MM.1S (cell line): ENCODE measurements at regions not wholly inside any gene's neighbourhood (a gene's known extent, or its start where the extent isn't known, plus 50 kb on each side); places are given as distances from the start of the nearest gene placed in this dataset.
"Not testable (repeated sequence)": the region's sequence is repeated elsewhere in the genome, so short reads cannot be mapped to it uniquely, and the experiment has no call there.

Experiments used
- DNase-seq: peaks from one replicate; pipeline ENCODE4 v3.0.0-alpha.2; 2015
- H2AFZ ChIP-seq: fragments of 300-600 bp; sonication (generic); 2 replicates; pipeline ENCODE4 v1.6.0; 2016; ENCODE audit warnings: antibody characterized with exemption, low read length
- H3F3A ChIP-seq: fragments of 300-600 bp; sonication (generic); 2 replicates; pipeline ENCODE4 v1.6.1; 2016; ENCODE audit warnings: mild to moderate bottlenecking, antibody characterized with exemption, low read length, moderate library complexity, mixed read lengths; ENCODE audit not compliant: insufficient read depth
- H3K27ac ChIP-seq: fragments of 300-600 bp; sonication (generic); 2 replicates; pipeline ENCODE4 v1.5.1; 2016; ENCODE audit warnings: mild to moderate bottlenecking, low read length
- H3K27me3 ChIP-seq: fragments of 300-600 bp; sonication (generic); replicated peaks from 2 replicates; pipeline ENCODE4 v1.6.0; 2016; ENCODE audit warnings: low read length; ENCODE audit not compliant: insufficient read depth
- H3K36me3 ChIP-seq: fragments of 300-600 bp; sonication (generic); replicated peaks from 2 replicates; pipeline ENCODE4 v1.6.1; 2016; ENCODE audit warnings: mild to moderate bottlenecking, low read length, mixed read lengths; ENCODE audit not compliant: insufficient read depth
- H3K4me1 ChIP-seq: fragments of 300-600 bp; sonication (generic); 2 replicates; pipeline ENCODE4 v1.6.1; 2016; ENCODE audit warnings: low read length, mixed read lengths
- H3K4me2 ChIP-seq: fragments of 300-600 bp; sonication (generic); 2 replicates; pipeline ENCODE4 v1.6.0; 2016; ENCODE audit warnings: low read depth, low read length
- H3K4me3 ChIP-seq: fragments of 300-600 bp; sonication (generic); 2 replicates; pipeline ENCODE4 v1.5.1; 2016; ENCODE audit warnings: low read length, mixed read lengths
- H3K79me2 ChIP-seq: fragments of 300-600 bp; sonication (generic); 2 replicates; pipeline ENCODE4 v1.6.1; 2016; ENCODE audit warnings: mixed run types, low read length, mixed read lengths
- H3K9ac ChIP-seq: fragments of 300-600 bp; sonication (generic); 2 replicates; pipeline ENCODE4 v1.6.1; 2016; ENCODE audit warnings: low read length, mixed read lengths
- H3K9me2 ChIP-seq: fragments of 300-600 bp; sonication (generic); replicated peaks from 2 replicates; pipeline ENCODE4 v1.6.1; 2016; ENCODE audit warnings: mild to moderate bottlenecking, low read length, mixed read lengths; ENCODE audit not compliant: insufficient read depth
- H3K9me3 ChIP-seq: fragments of 300-600 bp; sonication (generic); replicated peaks from 2 replicates; pipeline ENCODE4 v1.6.1; 2016; ENCODE audit warnings: mild to moderate bottlenecking, low read length, mixed read lengths; ENCODE audit not compliant: insufficient read depth
- H4K20me1 ChIP-seq: fragments of 300-600 bp; sonication (generic); 2 replicates; pipeline ENCODE4 v1.6.1; 2016; ENCODE audit warnings: mild to moderate bottlenecking, low read length, moderate library complexity, mixed read lengths; ENCODE audit not compliant: insufficient read depth
- EZH2 ChIP-seq: fragments of 300-600 bp; sonication (generic); optimal IDR thresholded peaks from 2 replicates; pipeline ENCODE3; 2017; ENCODE audit warnings: low read depth, mild to moderate bottlenecking, antibody characterized with exemption, low read length, mixed read lengths
- EZH2phosphoT487 ChIP-seq: fragments of 300-600 bp; sonication (generic); IDR thresholded peaks from 2 replicates; pipeline ENCODE4 v1.6.1; 2018; ENCODE audit warnings: antibody characterized with exemption, low read length
- TF ChIP-seq, protein P1 (sequence below): fragments of 300-600 bp; sonication (generic); IDR thresholded peaks from 2 replicates; pipeline ENCODE4 v1.5.1; 2016; ENCODE audit warnings: antibody characterized with exemption, low read length, mixed read lengths

DNA sequence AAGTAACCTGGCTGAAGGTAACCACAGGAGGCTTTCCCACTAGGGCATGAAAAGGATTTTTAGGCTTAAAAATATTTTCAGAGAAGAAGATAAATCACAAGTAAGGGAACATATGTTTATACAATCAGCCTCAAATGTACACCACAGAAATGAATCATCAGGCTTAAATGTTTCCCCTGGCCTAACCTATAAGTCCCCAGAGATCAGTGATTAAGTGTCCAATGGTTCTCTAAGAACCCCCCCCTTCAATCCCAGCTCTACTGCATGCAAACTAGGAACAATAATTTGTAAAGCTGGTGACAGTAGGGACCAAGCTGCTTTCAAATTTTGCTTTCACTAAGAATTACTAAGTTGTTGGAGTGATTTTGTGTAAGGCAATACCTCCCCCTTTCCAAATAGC is 431.6 kb upstream of the LMCD1 start:
- TF ChIP-seq EZH2phosphoT487 (no peak), EZH2 (no peak)
- TF ChIP-seq, protein P1, sequence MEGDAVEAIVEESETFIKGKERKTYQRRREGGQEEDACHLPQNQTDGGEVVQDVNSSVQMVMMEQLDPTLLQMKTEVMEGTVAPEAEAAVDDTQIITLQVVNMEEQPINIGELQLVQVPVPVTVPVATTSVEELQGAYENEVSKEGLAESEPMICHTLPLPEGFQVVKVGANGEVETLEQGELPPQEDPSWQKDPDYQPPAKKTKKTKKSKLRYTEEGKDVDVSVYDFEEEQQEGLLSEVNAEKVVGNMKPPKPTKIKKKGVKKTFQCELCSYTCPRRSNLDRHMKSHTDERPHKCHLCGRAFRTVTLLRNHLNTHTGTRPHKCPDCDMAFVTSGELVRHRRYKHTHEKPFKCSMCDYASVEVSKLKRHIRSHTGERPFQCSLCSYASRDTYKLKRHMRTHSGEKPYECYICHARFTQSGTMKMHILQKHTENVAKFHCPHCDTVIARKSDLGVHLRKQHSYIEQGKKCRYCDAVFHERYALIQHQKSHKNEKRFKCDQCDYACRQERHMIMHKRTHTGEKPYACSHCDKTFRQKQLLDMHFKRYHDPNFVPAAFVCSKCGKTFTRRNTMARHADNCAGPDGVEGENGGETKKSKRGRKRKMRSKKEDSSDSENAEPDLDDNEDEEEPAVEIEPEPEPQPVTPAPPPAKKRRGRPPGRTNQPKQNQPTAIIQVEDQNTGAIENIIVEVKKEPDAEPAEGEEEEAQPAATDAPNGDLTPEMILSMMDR, result no peak
- Histone ChIP-seq H3K27ac (no peak overlapping the region), H2AFZ (no peak overlapping the region), H3K9me3 (no peaks in the 10 kb centered on the region), H3F3A (no peaks in the 10 kb centered on the region), H3K27me3 (no peaks in the 10 kb centered on the region), H3K36me3 (no peaks in the 10 kb centered on the region), H3K4me1 (no peaks in the 10 kb centered on the region), H3K79me2 (no peaks in the 10 kb centered on the region), H3K9me2 (no peaks in the 10 kb centered on the region), H3K4me2 (no peak overlapping the region), H3K4me3 (no peak overlapping the region), H4K20me1 (no peaks in the 10 kb centered on the region), H3K9ac (no peak overlapping the region)
- DNase-seq, result no peak

DNA sequence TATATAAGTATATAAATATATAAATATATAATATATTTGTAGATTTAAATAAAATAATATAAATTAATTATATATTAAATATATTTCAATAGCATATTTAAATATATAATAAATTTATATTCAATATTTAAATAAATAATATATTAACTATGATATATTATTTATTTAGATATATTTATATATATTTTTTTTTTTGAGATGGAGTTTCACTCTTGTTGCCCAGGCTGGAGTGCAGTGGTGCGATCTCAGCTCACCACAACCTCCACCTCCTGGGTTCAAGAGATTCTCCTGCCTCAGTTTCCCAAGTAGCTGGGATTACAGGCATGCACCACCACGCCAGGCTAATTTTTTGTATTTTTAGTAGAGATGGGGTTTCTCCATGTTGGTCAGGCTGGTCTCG is 426.9 kb upstream of the LMCD1 start:
- not testable (repeated sequence) for H3K36me3 ChIP-seq, H3K9me2 ChIP-seq, H3K9me3 ChIP-seq, H3K27ac ChIP-seq, H3K4me2 ChIP-seq, H2AFZ ChIP-seq, H3K79me2 ChIP-seq, H3K4me3 ChIP-seq, DNase-seq, H3F3A ChIP-seq, H3K27me3 ChIP-seq, H3K9ac ChIP-seq, H3K4me1 ChIP-seq, H4K20me1 ChIP-seq

DNA sequence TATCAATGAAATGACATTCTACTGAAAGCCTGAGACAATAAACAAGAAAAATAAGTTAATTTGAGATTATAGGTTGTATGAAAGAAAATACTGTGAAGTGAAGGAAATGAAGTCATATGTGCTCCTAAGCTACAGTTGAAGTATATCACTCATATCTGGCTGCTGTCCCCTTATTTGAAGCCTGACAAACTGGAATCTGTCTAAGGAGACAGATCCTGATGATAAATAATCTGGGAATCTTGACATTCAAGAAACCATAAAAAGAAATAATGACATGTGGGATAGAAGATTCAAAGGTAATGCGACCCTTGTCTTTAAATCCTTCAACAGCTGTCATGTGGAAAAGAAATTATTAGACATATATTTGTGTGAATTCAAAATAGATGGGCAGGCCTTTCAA is 424.5 kb upstream of the LMCD1 start:
- TF ChIP-seq EZH2, result no peak
- no peak for TF ChIP-seq EZH2phosphoT487
- DNase-seq, result no peak

DNA sequence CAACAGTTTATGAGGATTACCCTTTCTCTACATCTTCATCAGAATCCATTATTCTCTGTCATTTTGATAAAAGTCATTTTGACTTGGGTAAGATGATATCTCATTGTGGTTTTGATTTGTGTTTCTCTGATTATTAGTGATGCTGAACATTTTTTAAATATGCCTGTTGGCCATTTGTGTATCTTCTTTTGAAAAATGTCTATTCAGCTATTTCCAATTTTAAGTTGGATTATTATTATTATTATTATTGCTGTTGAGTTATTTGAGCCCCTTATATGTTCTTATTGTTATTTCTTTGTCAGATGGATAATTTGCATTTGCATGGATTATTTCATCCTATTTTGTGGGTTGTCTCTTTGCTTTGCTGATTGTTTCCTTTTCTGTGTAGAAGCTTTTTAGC is 421.2 kb upstream of the LMCD1 start:
- DNase-seq, result no peak
- no peak overlapping the region for H3K4me3 ChIP-seq
- H3K27ac ChIP-seq, result no peak overlapping the region
- H3K4me1 ChIP-seq, result no peaks in the 10 kb centered on the region
- H3K9ac ChIP-seq, result no peak overlapping the region
- no peaks in the 10 kb centered on the region for H3F3A ChIP-seq
- H3K9me2 ChIP-seq, result no peaks in the 10 kb centered on the region
- H3K79me2 ChIP-seq, result no peaks in the 10 kb centered on the region
- no peaks in the 10 kb centered on the region for H3K9me3 ChIP-seq
- TF ChIP-seq, protein P1, result no peak
- TF ChIP-seq EZH2 (no peak), EZH2phosphoT487 (no peak)
- H4K20me1 ChIP-seq, result no peaks in the 10 kb centered on the region
- H3K4me2 ChIP-seq, result no peak overlapping the region
- no peaks in the 10 kb centered on the region for H3K36me3 ChIP-seq
- no peak overlapping the region for H2AFZ ChIP-seq
- no peaks in the 10 kb centered on the region for H3K27me3 ChIP-seq

More for the DNA sequence above, 424.5 kb upstream of the LMCD1 start:
- H3F3A ChIP-seq, result no peaks in the 10 kb centered on the region
- H3K4me1 ChIP-seq, result no peaks in the 10 kb centered on the region
- no peaks in the 10 kb centered on the region for H3K9me3 ChIP-seq
- no peak overlapping the region for H3K4me2 ChIP-seq
- H3K27ac ChIP-seq, result no peak overlapping the region
- no peak overlapping the region for H3K9ac ChIP-seq
- no peaks in the 10 kb centered on the region for H3K36me3 ChIP-seq
- no peaks in the 10 kb centered on the region for H3K9me2 ChIP-seq
- no peaks in the 10 kb centered on the region for H3K27me3 ChIP-seq
- no peak overlapping the region for H2AFZ ChIP-seq
- H4K20me1 ChIP-seq, result no peaks in the 10 kb centered on the region
- no peaks in the 10 kb centered on the region for H3K79me2 ChIP-seq
- H3K4me3 ChIP-seq, result no peak overlapping the region
